IPS-NIHi7 (cell line): ENCODE measurements at regions not wholly inside any gene's neighbourhood (a gene's known extent, or its start where the extent isn't known, plus 50 kb on each side); places are given as distances from the start of the nearest gene placed in this dataset.
A peak's percentile ranks its signal among the peaks of the same experiment; 100 is the strongest.
"Not testable (repeated sequence)": the region's sequence is repeated elsewhere in the genome, so short reads cannot be mapped to it uniquely, and the experiment has no call there.

Experiments
- DNase-seq: peaks from one replicate; pipeline ENCODE4 v3.0.0; 2012; ENCODE audit warnings: mixed read lengths; ENCODE audit errors: extremely low spot score

DNA sequence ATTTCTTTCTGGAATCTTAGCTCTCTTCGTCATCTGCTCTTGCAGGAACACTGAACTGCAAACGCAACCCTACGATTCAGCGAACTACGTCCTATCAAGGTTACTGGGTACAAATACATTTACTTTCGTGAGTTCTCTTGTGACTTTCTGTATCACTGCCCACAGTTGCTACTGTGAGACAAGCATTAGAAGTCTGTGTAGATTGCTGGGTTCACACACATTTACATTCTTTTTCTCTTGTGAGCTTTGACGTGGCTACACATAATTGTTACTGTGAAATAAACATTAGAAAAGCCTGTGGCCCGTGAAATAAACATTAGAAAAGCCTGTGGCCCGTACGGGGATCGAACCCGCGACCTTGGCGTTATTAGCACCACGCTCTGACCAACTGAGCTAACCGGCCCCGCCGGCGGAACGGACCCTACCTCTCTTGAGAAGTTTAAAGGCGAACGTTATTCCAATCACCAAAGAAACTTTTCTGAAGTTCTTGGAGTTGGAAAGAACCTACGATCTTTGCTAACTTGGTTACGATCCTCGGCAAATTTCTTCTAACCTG is 61.2 kb upstream of the ZNF322 start:
- not testable (repeated sequence) for DNase-seq

DNA sequence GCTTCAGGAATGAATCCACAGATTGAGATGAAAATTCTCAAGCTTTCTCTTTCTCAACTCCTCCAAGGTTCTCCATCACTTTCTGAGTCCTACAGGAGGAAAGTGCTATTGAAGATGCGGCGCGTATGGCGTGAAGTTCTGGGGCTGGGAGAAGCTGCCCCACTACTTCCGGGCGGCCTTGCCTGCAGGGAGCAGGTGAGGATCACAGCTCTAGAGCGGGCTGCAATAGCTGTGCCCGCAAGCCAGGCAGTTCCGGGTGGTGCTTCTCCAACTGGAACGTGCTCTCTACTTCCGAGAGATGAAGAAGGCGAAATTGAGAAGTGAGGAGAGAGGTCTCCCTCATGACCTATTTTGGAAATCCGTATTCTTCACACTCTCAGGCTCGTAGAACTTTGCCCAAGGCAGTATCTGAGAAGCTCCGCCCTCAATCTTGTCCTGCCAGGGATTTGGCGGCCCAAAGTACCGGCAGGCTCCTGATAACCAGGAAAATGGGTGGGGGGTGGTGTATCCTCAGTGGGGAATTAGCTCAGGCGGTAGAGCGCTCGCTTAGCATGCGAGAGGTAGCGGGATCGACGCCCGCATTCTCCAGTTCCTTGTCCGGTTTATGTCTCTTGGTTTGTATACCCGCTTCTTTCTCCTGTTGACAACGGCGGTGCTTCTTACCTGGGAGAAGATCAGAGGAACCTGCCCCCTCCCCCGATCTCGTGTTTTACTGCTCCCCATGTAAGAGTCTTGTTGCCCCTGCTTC is 70.6 kb upstream of the ZNF322 start:
- not testable (repeated sequence) for DNase-seq

DNA sequence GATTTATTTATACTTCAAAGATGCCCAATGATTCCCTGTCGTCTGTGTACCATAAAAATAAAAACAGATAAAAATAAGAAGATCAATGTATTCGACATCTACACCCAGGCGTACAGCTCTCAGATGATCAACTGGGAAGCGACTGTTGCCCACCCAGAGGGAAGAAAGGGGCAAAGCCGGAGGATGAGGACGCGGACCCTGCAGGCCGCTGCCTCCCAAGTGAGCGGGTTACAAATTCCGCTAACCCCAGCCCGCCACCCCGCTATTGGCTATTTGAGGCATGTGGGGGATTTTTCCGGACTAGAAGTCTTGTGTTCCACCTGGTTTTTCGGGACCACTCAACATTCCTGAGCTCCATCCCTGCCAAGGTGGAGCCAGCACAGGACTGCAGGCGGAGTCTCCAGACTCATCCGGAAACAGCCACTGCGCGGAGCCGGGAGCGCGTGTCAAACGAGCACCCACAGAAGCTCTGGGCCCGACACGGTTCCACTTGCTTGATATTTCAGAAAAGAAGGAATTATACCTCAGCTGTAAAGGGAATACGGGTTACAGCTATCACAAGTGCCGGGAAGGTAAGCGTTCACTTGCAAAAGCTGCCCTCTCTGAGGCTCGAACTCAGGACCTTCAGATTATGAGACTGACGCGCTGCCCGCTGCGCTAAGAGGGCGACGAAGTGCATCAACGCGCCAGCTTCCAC is 75.4 kb upstream of the ZNF322 start:
- not testable (repeated sequence) for DNase-seq

DNA sequence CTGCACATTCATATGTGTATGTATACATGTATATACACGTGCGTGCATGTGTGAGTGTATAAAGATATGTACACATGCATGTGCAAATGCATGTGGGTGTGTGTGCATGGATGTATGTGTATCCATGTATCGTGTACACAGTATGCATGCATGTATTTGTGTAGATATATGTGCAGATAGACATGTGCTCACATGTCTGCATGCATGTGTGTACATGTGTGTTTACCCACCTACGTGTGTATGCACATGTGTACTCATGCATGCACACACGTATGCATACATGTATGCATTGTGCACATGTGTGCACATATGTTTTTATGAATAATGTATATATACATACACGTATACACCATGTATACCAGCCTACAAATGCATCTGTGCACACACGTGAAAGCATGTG is 80.3 kb upstream of the ZNF322 start:
- no peak for DNase-seq

DNA sequence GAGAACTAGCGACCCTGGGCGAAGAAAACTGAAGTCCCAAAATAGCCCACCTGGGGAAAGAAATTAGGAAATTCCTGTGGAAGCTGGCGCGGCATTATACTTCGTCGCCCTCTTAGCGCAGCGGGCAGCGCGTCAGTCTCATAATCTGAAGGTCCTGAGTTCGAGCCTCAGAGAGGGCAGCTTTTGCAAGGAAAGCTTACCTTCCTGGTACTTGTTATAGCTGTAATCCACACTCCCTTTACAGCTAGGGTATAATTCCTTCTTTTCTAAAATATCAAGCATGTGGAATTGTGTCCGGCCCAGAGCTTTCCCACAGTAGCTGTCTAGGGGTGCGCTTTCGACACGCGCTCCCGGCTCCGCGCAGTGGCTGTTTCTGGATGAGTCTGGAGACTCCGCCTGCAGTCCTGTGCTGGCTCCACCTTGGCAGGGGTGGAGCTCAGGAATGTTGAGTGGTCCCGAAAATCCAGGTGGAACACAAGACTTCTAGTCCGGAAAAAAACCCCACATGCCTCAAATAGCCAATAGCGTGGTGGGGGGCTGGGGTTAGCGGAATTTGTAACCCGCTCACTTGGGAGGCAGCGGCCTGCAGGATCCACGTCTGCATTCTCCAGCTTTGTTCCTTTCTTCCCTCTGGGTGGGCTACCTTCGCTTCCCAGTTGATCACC is 83.7 kb upstream of the ZNF322 start:
- DNase-seq = peak; percentile 19

DNA sequence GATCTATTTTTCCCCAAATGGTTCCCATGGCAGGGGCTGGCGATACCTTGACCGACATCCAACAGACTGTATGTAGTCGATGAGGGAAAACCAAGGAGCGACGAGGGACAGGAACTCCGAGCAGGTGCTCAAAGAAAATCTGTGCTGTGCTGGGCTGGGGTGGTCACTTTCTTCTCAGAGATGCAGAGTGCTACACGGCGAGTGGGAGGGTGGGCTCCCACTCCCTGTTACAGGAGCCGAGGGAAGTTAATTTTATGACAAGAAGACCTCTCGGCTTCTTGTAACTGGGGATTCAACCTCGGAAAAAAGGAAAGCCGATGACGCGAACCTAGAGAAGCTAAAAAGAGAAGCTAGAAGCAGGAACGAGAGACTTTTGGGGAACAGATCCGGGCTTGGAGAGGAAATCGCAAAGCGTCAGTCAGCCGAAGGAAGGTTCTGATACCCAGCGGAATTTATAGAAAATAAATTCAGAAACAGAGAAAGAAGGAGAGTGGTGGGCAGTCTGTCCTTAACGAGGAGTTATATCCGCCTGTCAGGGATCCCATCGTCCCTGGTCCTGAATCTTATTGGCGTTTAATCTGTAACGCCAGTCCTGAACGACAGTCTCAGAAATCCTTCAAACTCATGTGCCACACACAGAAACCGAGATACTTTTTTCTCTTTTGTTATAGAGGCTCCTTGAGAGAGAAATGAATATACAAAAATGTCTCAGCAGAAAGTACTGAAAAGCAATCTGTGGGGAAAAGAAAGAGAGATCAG is 84.6 kb upstream of the ZNF322 start:
- DNase-seq = peak; percentile 11

DNA sequence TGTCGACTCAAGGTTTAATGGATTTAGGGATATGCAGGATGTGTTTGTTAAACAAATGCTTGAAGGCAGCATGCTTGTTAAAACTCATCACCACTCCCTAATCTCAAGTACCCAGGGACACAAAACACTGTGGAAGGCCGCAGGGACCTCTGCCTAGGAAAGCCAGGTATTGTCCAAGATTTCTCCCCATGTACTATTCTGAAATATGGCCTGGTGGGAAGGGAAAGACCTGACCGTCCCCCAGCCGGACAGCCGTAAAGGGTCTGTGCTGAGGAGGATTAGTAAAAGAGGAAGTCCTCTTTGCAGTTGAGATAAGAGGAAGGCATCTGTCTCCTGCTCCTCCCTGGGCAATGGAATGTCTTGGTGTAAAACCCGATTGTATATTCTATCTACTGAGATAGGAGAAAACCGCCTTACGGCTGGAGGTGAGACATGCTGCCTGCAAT is 85.3 kb upstream of the ZNF322 start:
- DNase-seq = not testable (repeated sequence)

DNA sequence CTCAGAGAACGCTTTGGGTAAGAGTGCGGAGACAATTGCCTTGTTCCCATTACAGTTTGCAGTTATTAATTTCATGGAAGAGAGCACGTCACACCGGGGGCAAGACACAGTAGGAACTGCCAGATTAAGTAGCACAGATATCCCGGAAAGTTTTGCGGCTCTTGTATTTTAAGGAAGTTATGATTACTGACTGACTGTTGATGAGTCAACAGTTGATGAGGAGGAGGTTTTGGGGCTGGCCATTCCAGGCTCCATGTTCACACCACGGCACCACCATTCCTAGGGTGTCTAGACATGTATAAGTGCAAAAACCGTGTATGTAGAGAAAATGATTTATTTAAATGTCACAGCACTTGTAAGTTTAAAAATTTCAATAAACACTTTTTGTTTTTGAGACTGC is 86.4 kb upstream of the ZNF322 start:
- DNase-seq = not testable (repeated sequence)

DNA sequence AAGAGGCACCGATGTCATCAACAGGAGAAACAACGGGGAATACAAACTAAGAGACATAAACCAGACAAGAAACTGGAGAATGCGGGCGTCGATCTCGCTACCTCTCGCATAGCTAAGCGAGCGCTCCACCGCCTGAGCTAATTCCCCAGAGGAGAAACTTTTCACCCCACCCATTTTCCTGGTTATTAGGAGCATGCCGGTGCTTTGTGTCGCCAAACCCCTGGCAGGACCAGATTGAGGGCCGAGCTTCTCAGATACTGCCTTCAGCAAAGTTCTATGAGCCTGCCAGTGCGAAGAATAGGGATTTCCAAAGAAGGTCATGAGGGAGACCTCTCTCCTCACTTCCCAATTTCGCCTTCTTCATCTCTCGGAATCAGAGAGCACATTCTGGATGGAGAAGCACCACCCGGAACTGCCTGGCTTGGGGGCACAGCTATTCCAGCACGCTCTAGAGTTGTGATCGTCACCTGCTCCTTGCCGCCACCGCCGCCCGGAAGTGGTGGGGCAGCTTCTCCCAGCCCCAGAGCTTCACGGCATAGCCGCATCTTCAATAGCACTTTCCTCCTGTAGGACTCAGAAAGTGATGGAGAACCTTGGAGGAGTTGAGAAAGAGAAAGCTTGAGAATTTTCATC is 89.7 kb upstream of the ZNF322 start:
- not testable (repeated sequence) for DNase-seq

DNA sequence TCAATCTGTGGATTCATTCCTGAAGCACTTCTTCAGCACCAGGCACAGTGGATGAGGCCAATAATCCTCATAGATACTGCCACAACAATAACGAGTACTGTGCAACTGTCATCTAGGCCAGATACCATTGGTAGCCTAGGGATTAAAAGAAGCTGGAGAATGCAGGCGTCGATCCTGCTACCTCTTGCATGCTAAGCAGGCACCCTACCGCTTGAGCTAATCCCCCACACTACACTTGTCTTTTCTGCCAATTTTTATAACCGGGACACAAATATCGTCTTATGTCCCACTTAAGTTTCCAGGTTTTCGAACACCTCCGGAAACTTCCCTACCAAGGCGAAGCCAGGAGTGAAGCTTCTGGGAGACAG is 90.2 kb upstream of the ZNF322 start:
- DNase-seq = not testable (repeated sequence)

DNA sequence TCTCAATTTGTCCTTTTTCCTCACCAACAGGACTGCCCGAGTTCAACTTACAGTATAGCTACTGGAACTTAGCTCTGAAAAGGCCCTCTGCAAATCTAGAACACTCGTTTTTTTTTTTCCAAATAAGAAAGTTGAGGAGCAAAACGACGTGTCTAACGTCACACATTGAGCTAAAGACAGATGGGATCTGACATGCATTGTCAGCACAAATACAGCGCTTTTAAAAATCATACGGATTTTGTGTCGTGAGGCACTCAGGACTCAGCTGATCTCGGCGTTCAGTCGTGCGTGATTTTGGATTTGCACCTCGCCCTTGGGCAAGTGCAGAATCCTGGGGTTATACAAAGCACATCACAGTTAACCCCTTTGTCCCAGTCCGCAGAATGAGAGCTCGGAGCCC is 94.7 kb upstream of the ZNF322 start:
- no peak for DNase-seq

DNA sequence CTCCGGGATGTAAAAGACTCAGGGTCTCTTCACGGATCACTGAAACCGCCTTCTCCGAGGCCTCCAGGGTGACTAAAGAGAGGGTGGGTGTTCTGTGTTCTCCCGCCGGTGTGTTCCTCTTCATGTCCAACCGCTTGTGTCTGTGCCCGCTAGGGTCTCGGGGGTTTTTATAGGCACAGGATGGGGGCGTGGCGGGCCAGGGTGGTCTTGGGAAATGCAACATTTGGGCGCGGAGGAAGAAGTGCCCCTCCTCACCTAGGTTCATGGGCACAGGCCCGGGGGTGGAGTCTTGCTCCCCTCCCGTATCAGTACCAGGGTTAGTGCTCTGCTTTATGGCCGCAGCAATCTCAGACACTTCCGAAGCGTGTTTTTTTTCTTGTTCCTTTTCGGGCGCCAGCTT is 95.3 kb upstream of the ZNF322 start:
- not testable (repeated sequence) for DNase-seq

DNA sequence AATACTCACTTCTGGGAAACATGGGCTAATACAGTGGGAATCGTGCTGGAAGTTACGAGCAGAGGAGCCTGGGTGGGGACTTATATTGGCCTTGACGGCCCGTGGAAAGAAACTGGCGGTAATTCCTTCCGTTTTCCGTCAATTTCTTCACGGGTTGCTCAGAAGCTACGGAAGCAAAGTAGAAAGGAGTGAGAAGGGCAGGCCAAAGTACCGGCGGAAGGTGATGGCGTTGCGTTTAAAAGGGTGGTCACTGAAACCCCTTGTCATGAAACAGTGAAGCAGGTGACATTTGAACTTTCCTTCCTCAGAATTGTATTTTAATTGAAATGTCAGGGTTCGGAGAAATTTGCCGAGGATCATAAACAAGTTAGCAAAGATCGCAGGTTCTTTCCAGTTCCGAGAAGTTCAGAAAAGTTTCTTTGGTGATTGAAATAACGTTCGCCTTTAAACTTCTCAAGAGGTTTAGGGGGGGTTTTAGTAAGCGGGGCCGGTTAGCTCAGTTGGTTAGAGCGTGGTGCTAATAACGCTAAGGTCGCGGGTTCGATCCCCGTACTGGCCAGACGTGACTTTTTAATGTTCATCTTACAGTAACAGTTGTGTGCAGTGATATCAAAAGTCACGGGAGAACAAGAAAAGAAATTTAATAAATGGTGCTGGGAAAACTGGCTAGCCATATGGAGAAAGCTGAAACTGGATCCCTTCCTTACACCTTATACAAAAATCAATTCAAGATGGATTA is 96.7 kb upstream of the ZNF322 start:
- DNase-seq = not testable (repeated sequence)

DNA sequence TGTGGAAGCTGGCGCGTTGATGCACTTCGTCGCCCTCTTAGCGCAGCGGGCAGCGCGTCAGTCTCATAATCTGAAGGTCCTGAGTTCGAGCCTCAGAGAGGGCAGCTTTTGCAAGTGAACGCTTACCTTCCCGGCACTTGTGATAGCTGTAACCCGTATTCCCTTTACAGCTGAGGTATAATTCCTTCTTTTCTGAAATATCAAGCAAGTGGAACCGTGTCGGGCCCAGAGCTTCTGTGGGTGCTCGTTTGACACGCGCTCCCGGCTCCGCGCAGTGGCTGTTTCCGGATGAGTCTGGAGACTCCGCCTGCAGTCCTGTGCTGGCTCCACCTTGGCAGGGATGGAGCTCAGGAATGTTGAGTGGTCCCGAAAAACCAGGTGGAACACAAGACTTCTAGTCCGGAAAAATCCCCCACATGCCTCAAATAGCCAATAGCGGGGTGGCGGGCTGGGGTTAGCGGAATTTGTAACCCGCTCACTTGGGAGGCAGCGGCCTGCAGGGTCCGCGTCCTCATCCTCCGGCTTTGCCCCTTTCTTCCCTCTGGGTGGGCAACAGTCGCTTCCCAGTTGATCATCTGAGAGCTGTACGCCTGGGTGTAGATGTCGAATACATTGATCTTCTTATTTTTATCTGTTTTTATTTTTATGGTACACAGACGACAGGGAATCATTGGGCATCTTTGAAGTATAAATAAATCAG is 106.8 kb upstream of the ZNF322 start:
- not testable (repeated sequence) for DNase-seq

DNA sequence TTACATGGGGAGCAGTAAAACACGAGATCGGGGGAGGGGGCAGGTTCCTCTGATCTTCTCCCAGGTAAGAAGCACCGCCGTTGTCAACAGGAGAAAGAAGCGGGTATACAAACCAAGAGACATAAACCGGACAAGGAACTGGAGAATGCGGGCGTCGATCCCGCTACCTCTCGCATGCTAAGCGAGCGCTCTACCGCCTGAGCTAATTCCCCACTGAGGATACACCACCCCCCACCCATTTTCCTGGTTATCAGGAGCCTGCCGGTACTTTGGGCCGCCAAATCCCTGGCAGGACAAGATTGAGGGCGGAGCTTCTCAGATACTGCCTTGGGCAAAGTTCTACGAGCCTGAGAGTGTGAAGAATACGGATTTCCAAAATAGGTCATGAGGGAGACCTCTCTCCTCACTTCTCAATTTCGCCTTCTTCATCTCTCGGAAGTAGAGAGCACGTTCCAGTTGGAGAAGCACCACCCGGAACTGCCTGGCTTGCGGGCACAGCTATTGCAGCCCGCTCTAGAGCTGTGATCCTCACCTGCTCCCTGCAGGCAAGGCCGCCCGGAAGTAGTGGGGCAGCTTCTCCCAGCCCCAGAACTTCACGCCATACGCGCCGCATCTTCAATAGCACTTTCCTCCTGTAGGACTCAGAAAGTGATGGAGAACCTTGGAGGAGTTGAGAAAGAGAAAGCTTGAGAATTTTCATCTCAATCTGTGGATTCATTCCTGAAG is 111.6 kb upstream of the ZNF322 start:
- DNase-seq = not testable (repeated sequence)

DNA sequence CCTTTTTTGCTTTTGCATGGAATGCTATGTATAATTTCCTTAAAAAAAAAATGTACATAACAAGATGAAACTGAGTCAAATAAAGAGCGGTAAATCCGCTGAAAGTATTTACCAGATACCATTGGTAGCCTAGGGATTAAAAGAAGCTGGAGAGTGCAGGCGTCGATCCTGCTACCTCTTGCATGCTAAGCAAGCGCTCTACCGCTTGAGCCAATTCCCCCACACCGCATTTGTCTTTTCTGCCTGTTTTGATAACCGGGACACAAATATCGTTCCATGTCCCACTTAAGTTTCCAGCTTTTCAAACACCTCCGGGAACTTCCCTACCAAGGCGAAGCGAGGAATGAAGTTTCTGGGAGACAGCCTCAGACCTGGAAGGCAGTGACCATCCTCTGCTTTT is 113.9 kb upstream of the ZNF322 start:
- not testable (repeated sequence) for DNase-seq

DNA sequence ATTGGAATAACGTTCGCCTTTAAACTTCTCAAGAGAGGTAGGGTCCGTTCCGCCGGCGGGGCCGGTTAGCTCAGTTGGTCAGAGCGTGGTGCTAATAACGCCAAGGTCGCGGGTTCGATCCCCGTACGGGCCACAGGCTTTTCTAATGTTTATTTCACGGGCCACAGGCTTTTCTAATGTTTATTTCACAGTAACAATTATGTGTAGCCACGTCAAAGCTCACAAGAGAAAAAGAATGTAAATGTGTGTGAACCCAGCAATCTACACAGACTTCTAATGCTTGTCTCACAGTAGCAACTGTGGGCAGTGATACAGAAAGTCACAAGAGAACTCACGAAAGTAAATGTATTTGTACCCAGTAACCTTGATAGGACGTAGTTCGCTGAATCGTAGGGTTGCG is 121.0 kb upstream of the ZNF322 start:
- not testable (repeated sequence) for DNase-seq

DNA sequence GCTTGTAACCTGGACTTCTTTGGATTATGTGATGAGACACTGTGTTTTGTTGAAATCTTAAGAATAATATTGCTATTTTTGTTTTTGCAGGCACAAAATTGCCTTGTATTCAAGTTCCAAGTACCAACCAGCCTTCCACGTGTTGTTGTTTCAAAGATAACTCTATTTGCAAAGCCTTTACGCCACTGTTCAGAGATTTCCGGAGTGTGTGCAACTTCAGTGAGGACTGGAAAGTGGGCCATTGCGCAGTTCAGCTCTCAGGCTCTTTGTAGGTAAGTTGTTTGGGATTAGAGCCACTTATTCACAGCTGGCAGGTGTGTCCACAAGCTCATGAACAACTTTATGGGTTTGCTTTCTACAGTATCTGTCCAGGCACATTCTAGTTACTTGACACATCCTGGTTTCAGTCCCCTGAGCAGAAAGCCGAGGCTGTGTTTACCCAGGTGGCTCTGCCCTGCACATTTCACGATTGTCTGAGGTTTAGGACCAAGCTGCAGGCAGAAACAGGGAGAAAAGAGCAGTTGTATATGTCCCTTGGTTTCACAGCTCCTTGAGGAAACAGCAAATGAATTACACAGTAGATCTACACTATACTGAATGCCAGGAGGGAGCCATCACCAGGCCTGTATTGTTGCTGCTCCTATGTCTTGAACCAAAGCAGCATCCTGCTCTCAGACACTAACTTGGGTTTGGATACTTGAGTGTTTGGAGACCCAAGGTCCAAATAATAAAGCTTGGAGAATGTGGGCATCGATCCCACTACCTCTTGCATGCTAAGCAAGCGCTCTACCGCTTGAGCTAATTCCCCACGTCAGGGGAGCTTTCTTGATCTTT is 136.1 kb upstream of the ZNF322 start:
- DNase-seq = not testable (repeated sequence)
